ENCODE measurements at regions not wholly inside any gene's neighbourhood (a gene's known extent, or its start where the extent isn't known, plus 50 kb on each side); places are given as distances from the start of the nearest gene placed in this dataset.

DNA sequence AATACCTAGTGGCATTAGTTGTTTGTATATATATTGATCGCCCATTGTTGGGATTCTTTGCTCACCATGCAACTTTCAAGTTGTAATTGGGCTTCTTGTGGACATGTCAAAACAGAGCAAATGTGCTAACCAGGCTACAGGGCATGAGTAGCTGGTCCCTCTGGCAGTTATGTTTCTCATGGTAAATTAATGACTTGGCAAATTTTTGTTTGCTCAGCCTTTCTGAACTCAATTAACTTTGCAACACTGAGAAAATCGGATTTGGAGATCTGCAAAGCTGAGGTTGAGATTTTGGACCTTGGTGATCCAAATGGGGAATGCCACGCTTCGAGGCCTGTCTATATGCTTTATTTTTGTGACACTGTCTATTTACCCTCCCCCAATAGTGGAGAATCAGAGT, 138.5 kb upstream of the PIRT start:
- Histone ChIP-seq H3K9me3 (ENCODE audit: control insufficient read depth, insufficient read depth, low read depth, low read length) (no peaks in the 10 kb centered on the region), H3K4me1 (ENCODE audit: control insufficient read depth, insufficient read depth, low read length) (no peaks in the 10 kb centered on the region), H3K4me3 (ENCODE audit: low read depth, low read length) (no peak overlapping the region), H3K36me3 (ENCODE audit: control insufficient read depth in 2 of 2, insufficient read depth in 1 of 2, low read length in 2 of 2) (no peaks in the 10 kb centered on the region), H3K27ac (ENCODE audit: extremely low read depth, low read depth, low read length) (no peak overlapping the region)
- TF ChIP-seq ZNF335 (tag by site-specific recombination; conservative IDR thresholded peaks at IDR 0.05) (no peak), ATF2 (tag by site-specific recombination; IDR thresholded peaks at IDR 0.05; ENCODE audit: low read depth) (no peak), ZNF24 (tag by site-specific recombination; IDR thresholded peaks at IDR 0.05) (no peak), YY2 (tag by site-specific recombination; IDR thresholded peaks at IDR 0.05) (no peak), ZNF549 (tag by site-specific recombination; IDR thresholded peaks at IDR 0.05) (no peak), SP2 (tag by site-specific recombination; IDR thresholded peaks at IDR 0.05) (no peak), KLF7 (tag by site-specific recombination; IDR thresholded peaks at IDR 0.05; ENCODE audit: borderline replicate concordance) (no peak), ZNF785 (tag by site-specific recombination; IDR thresholded peaks at IDR 0.05) (no peak), ZNF426 (tag by site-specific recombination; IDR thresholded peaks at IDR 0.05) (no peak), SP7 (tag by site-specific recombination; IDR thresholded peaks at IDR 0.05) (no peak), ZFP41 (tag by site-specific recombination; IDR thresholded peaks at IDR 0.05; ENCODE audit: borderline replicate concordance) (no peak), ZNF626 (tag by site-specific recombination; IDR thresholded peaks at IDR 0.05) (no peak), ZNF266 (tag by site-specific recombination; IDR thresholded peaks at IDR 0.05; ENCODE audit: low read depth) (no peak), ZNF112 (tag by site-specific recombination; IDR thresholded peaks at IDR 0.05) (no peak), ZNF274 (IDR thresholded peaks at IDR 0.05; ENCODE audit: low read length) (no peak), ZNF274 (tag by site-specific recombination; IDR thresholded peaks at IDR 0.05; ENCODE audit: borderline replicate concordance) (no peak), HOXD13 (CRISPR knock-in tag; IDR thresholded peaks at IDR 0.05; ENCODE audit: borderline replicate concordance) (no peak), ZEB2 (tag by site-specific recombination; IDR thresholded peaks at IDR 0.05) (no peak)
- TF ChIP-seq, protein P1, sequence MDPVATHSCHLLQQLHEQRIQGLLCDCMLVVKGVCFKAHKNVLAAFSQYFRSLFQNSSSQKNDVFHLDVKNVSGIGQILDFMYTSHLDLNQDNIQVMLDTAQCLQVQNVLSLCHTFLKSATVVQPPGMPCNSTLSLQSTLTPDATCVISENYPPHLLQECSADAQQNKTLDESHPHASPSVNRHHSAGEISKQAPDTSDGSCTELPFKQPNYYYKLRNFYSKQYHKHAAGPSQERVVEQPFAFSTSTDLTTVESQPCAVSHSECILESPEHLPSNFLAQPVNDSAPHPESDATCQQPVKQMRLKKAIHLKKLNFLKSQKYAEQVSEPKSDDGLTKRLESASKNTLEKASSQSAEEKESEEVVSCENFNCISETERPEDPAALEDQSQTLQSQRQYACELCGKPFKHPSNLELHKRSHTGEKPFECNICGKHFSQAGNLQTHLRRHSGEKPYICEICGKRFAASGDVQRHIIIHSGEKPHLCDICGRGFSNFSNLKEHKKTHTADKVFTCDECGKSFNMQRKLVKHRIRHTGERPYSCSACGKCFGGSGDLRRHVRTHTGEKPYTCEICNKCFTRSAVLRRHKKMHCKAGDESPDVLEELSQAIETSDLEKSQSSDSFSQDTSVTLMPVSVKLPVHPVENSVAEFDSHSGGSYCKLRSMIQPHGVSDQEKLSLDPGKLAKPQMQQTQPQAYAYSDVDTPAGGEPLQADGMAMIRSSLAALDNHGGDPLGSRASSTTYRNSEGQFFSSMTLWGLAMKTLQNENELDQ (tag by site-specific recombination; IDR thresholded peaks at IDR 0.05; ENCODE audit: low read depth) = no peak
- ChIA-PET POLR2A (no interaction called here), CTCF (interaction anchor here (0.6 kb wide), 1 partner anchor 8 kb away, joined by 3 read pairs; no protein-coding TSS in a partner anchor)

DNA sequence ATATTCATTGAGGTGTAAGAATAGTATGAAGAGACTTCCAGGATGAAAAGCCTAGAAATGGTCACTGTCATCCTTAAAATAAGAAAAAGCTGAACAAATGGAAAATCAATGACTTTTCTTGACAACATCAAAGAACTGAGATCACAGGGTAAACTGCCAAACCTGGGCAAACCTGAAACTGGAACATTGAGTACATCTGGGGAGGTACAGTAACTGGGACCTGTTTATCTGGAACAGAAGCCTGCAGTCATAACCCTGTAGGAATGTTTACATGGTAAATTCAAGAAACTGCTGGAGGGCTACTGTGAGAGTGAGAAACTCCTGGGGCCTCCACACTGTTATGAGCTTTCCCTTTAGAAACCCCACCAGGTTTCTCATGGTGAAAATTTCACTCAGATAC, 130.1 kb upstream of the PIRT start:
- TF ChIP-seq ZNF510 (tag by site-specific recombination; IDR thresholded peaks at IDR 0.05; ENCODE audit: insufficient replicate concordance) (no peak), ZNF433 (tag by site-specific recombination; IDR thresholded peaks at IDR 0.05; ENCODE audit: low read depth) (no peak), ZNF555 (tag by site-specific recombination; conservative IDR thresholded peaks at IDR 0.05) (no peak), BCL11B (tag by site-specific recombination; IDR thresholded peaks at IDR 0.05; ENCODE audit: low read depth) (no peak), ZNF350 (tag by site-specific recombination; IDR thresholded peaks at IDR 0.05) (no peak), ZNF560 (tag by site-specific recombination; IDR thresholded peaks at IDR 0.05; ENCODE audit: borderline replicate concordance) (no peak), ELK4 (IDR thresholded peaks at IDR 0.05; ENCODE audit: borderline replicate concordance, low read depth, low read length) (no peak), ZNF530 (tag by site-specific recombination; IDR thresholded peaks at IDR 0.05; ENCODE audit: low read depth) (no peak), PRDM10 (tag by site-specific recombination; IDR thresholded peaks at IDR 0.05) (no peak), MYNN (tag by site-specific recombination; IDR thresholded peaks at IDR 0.05; ENCODE audit: borderline replicate concordance) (no peak)
- CTCF ChIA-PET = interaction anchor here (0.7 kb wide), 2 partner anchors 9 to 144 kb away, joined by 3 to 5 read pairs; no protein-coding TSS in a partner anchor
- H3K36me3 ChIP-seq (ENCODE audit: control insufficient read depth in 2 of 2, insufficient read depth in 1 of 2, low read length in 2 of 2) = no peaks in the 10 kb centered on the region
- H3K9me3 ChIP-seq (ENCODE audit: control insufficient read depth, insufficient read depth, low read depth, low read length) = no peaks in the 10 kb centered on the region
- H3K4me1 ChIP-seq (ENCODE audit: control insufficient read depth, insufficient read depth, low read length) = no peaks in the 10 kb centered on the region
- H3K4me3 ChIP-seq (ENCODE audit: low read depth, low read length) = no peak overlapping the region
- H3K27ac ChIP-seq (ENCODE audit: extremely low read depth, low read depth, low read length) = no peak overlapping the region
- POLR2A ChIA-PET = no interaction called here
